Renal cortex interstitium (tissue), 11 donors: ENCODE measurements at regions not wholly inside any gene's neighbourhood (a gene's known extent, or its start where the extent isn't known, plus 50 kb on each side); places are given as distances from the start of the nearest gene placed in this dataset.

Experiments
- DNase-seq, 11 donors: peaks; one replicate each; pipeline ENCODE4 v3.0.0-alpha.2; 2013; ENCODE audit warnings: low read depth in 9 of 11, low spot score in 4 of 11; ENCODE audit errors: extremely low read depth in 1 of 11

DNA sequence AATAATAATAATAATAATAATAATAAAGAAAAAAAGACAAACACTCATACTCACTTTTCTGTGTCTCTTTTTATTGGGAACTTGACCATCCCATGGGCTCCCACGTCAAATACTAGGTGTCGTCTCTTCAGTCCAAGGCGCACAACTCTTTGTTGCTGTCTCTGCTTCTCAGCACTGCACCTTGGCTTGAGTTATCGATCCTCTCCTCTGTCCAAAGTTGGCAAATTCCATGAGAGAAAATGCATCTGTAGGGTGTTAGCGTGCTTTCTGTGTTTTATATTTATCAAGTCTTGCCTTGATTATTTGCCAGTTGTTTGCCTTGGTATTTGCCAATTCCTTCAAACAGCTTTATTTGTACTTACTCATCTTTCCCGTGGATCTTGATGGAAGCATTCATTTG is 653.7 kb downstream of the CDH18 start:
- DNase-seq, result no peak

DNA sequence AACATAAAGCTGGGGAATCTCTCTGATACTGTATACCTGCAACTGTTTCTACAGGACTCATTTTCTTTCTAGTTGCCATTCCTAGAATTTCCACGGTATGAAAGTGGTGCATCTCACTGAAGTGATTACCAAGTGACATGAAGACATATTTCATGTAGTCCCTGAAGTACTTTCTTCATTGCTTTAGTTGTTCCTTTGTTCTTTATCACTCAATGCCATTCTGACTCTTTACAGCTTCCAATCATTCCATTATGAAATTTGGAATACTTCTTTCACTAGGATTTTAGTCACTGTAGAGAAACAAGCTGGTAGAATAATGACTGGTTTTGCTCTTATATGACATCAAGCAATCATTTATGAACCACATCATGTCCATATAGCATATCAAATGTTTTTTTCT is 645.1 kb downstream of the CDH18 start:
- no peak for DNase-seq

DNA sequence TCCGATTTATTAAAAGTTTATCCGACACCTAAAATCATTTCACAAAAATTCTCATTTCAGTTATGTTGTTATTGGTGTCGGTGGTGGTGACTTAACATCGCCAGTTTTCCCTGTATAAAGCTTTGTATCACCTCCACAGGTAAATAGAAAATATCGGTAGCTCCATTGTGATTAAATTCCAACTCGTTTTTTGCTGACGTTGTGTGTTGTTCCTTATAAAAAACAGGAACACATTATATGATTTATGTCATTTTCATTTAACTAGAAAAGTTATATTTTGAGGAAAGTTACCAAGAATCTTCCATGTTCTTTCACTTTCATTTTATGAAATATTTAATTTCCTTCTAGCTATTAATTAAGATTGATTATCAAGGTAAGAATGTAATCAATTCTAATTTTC is 635.9 kb downstream of the CDH18 start:
- no peak for DNase-seq

DNA sequence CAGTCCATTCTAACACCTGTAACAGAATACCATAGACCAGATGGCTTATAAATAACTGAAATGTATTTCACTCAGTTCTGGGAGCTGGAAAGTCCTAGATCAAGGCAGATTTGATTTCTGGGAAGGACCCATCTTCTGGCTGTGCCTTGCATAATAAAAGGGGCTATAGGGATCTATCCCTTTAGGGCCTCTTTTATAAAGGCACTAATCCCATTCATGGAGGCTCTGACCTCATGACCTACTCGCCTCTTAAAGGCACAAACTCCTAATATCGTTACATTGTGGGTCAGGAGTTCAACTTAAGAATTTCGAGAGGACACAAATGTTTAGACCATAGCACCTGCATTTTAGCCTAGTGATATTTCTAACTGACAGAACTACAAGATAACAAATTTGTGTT is 619.0 kb downstream of the CDH18 start:
- DNase-seq, result no peak

DNA sequence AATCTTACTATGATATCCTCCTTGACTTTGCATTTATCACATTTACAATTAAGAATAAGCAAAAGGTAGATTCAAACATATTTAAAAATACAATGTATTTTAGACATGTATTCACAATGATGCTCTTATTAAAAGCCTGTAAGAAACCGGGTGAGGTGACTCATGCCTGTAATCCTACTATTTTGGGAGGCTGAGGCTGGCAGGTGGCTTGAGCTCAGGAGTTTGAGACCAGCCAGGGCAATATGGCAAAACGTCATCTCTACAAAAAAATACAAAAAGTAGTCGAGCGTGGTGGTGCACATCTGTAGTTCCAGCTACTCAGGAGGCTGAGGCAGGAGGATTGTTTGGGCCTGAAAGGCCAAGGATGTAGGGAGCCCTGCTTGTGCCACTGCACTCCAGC is 618.4 kb downstream of the CDH18 start:
- DNase-seq, result no peak

DNA sequence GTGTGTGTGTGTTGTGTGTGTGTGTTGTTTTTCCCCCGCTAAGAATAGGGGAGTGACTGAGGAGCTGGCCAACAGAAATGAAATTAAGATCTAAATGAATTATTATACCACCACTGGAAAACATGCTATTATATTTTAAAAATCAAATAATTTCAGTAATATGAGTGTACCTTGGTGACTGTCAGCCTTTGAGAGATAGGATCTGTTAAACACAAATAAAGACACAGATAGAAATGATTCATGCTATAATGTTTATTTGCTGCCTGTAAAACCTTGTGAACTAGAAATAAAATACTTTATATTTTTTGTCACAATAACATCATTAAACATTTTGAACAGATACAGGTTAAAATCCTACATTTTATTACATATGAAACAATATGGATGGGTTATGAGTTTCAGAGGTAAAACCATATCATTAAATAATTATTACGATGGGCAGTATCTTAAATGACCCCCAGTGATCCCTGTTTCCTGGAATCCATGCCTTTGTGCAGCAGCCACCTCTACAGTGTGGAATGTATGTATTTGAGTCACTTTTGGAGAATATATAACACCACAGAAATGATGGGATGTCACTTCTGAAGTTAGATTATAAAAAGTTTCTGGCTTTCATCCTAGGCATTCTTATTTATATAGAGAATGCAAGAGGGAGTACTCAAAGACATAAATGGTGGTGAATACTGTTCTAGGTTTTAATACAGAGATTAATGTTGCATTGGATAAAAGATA is 617.2 kb downstream of the CDH18 start:
- DNase-seq, result no peak

- no peak for DNase-seq
Measured at GRCh38 chr5:19388391-19388790, 599.6 kb downstream of the CDH18 start.

DNA sequence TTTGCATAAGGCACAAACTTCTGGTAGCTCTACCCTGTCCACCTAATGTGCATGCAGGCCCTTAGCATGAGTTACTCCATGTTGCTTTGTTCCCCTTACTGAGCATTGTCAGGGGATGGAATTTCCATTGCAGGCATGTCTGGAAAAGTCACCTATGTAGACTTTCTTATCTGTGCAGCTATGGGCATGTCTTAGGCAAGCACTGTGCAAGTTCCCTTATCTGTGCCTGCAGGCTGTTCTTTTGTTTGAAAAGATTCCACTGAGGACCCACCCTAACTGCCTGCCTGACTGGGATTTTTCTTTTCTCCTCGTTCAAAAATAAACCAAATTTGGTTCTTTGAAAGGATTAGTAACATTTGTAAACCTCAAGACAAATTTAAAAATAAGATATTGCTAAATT is 587.0 kb downstream of the CDH18 start:
- DNase-seq, result no peak

- DNase-seq, result no peak
Measured at GRCh38 chr5:19406576-19407365, 581.2 kb downstream of the CDH18 start.

- DNase-seq, result no peak
Measured at GRCh38 chr5:19408149-19408548, 579.9 kb downstream of the CDH18 start.

DNA sequence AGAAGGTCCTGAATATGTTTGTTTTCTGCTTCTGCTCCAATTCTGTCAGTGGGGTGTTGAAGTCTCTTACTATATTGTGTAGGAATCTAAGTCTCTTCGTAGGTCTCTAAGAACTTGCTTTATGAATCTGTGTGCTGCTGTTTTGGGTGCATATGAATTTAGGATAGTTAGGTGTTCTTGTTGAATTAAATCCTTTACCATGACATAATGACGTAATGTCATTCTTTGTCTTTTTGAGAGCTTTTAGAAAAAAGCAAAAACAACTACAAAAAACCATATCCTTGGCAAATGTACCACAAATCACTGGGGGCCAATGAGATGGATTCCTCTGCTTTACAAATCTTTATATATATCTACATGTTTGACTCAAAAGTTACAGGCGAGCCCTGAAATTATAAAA is 576.1 kb downstream of the CDH18 start:
- DNase-seq, result no peak
